Psoas muscle (tissue), 7 donors: ENCODE measurements at regions not wholly inside any gene's neighbourhood (a gene's known extent, or its start where the extent isn't known, plus 50 kb on each side); places are given as distances from the start of the nearest gene placed in this dataset.

Experiments
- ATAC-seq, 4 donors: fragments of 200-7000 bp; cut with Tn5 transposase; one replicate each; pipeline ENCODE4 v1.9.1; 2020; ENCODE audit warnings: moderate library complexity in 3 of 4, mild to moderate bottlenecking in 2 of 4
- DNase-seq, 2 donors: peaks; one replicate each; pipeline ENCODE4 v3.0.0-alpha.2; 2020
- H3K27ac ChIP-seq: fragments of 200-600 bp; one replicate; pipeline ENCODE4 v1.8.0; 2022
- H3K27me3 ChIP-seq, 3 donors: fragments of 200-600 bp in 1 of 3; one replicate each; pipeline versions ENCODE4 v1.6.1 to v1.8.0; 2013 to 2022; ENCODE audit warnings: low read length in 2 of 3, mild to moderate bottlenecking in 2 of 3, moderate library complexity in 1 of 3; ENCODE audit not compliant: insufficient read depth in 3 of 3
- H3K36me3 ChIP-seq, 2 donors: fragments of 200-600 bp in 1 of 2; one replicate each; pipeline versions ENCODE4 v1.6.1 to v1.8.0; 2013 to 2022; ENCODE audit warnings: low read depth in 1 of 2, mild to moderate bottlenecking in 1 of 2, moderate library complexity in 1 of 2; ENCODE audit not compliant: insufficient read depth in 1 of 2
- H3K4me1 ChIP-seq: fragments of 200-600 bp; one replicate; pipeline ENCODE4 v1.8.0; 2022
- H3K4me3 ChIP-seq: fragments of 200-600 bp; one replicate; pipeline ENCODE4 v1.8.0; 2022; ENCODE audit warnings: mild to moderate bottlenecking
- H3K9me3 ChIP-seq: fragments of 200-600 bp; one replicate; pipeline ENCODE4 v1.8.0; 2022
- WGBS, 3 donors: extraction: QIAGEN DNeasy Blood & Tissue Kit; methylation state at CpG; one replicate each; pipeline versions ENCODE4 v1.1.6 to v1.1.7; 2013; 5-methylcytosine and 5-hydroxymethylcytosine counted together
- intact Hi-C, 2 donors: fragments of 100-400 bp; cut with DNase I; formaldehyde crosslinking; loops; one replicate each; pipeline versions ENCODE4 v1.11.0 to v1.14.2; 2022
- TF ChIP-seq, protein P1 (sequence below): fragments of 200-600 bp; IDR thresholded peaks from one replicate; pipeline ENCODE4 v1.8.0; 2022; ENCODE audit warnings: antibody characterized with exemption
- donor health status: healthy with polysubstance abuse.
- donor health status: DM: no; HTN: no; CAD: no; lungs with moderate emphysema.
- donor health status: Bipolar disorder and iron deficiency.
- donor health status: healthy.
- donor health status: DM: yes; HTN: yes; CAD: no.
- donor health status: DM: no; HTN: no; CAD: no.
- donor health status: DM: yes; HTN: yes; CAD: no.

DNA sequence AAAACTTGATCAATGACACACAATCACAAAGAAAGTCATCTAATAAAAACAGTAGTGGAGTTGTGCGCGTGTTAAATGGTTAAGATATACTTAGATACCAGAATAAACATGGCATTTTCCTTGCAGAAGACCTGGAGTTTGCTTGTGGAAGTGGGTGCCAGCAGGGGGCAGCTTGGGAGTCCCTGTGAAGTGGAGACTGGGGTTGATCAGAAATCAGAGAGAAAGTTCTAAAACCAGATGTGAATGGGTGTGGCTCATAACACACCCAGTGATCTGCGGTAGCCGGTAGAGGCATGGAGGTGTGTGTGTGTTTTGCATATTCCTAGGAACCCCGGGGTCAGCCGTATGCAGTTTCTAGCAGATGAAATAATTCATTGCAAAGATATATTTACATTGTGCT is 300.1 kb upstream of the TRIB2 start:
- 60 to 65% (median 64%) methylated on average over 6 of the region's 6 CpGs for WGBS, 3 donors
- intact Hi-C loops, result no loop called here
- DNase-seq, result peak in 1 of 2 donors; percentile 32

DNA sequence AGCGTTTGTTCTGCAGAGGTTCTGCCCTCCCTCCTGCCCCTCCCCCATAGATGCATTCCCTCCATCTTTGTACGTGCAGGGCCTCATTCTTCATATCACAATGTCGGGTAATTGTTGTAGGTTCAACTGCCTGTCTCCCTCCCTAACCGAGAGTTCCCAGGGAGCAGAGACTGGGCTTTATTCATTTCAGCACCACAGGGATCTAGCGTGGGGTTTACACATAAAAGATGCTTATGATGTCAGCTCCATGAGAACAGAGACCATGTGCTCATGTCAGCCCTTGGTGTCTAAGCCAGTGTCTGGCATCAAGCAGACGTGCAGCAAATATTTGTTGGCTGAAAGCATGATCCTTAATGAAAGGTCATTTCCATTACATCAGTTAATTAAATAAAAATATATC is 298.9 kb upstream of the TRIB2 start:
- ATAC-seq, result no peak
- Histone ChIP-seq H3K4me3 (no peak overlapping the region), H3K4me1 (no peaks in the 10 kb centered on the region), H3K9me3 (no peaks in the 10 kb centered on the region), H3K27me3 (no peaks in the 10 kb centered on the region), H3K36me3 (no peaks in the 10 kb centered on the region), H3K27ac (no peak overlapping the region)
- no peak for DNase-seq
- TF ChIP-seq, protein P1, sequence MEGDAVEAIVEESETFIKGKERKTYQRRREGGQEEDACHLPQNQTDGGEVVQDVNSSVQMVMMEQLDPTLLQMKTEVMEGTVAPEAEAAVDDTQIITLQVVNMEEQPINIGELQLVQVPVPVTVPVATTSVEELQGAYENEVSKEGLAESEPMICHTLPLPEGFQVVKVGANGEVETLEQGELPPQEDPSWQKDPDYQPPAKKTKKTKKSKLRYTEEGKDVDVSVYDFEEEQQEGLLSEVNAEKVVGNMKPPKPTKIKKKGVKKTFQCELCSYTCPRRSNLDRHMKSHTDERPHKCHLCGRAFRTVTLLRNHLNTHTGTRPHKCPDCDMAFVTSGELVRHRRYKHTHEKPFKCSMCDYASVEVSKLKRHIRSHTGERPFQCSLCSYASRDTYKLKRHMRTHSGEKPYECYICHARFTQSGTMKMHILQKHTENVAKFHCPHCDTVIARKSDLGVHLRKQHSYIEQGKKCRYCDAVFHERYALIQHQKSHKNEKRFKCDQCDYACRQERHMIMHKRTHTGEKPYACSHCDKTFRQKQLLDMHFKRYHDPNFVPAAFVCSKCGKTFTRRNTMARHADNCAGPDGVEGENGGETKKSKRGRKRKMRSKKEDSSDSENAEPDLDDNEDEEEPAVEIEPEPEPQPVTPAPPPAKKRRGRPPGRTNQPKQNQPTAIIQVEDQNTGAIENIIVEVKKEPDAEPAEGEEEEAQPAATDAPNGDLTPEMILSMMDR, result no peak
- intact Hi-C loops, result no loop called here
- 48 to 54% (median 54%) methylated on average over 6 of the region's 6 CpGs for WGBS, 3 donors

More for the DNA sequence above, 300.1 kb upstream of the TRIB2 start:
- TF ChIP-seq, protein P1, result peak; percentile 42
- H3K36me3 ChIP-seq, result no peaks in the 10 kb centered on the region
- H3K4me3 ChIP-seq, result no peak overlapping the region
- H3K27ac ChIP-seq, result no peak overlapping the region
- H3K4me1 ChIP-seq, result no peaks in the 10 kb centered on the region
- no peaks in the 10 kb centered on the region for H3K27me3 ChIP-seq
- peaks cover 4% of the 10 kb centered on the region for H3K9me3 ChIP-seq
- no peak for ATAC-seq

DNA sequence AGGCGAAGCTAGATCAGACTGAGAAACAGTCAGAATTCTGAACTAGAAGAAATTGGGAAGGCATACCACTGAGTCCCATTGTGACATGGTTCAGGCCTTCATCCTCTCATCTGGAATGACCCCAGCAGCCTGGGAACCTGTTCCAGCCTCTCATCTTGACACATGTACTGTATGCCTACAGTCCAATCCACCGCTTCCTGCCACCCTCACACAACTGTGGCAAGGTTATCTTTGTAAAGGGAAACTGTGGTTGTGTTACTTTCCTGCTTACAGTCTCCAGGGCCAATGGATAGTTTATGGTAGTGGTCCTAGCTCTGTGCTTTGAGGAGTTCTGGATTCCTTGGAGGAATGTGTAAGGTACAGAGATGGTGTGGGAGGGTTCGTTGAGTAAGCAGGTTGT is 296.9 kb upstream of the TRIB2 start:
- Histone ChIP-seq H3K4me1 (no peaks in the 10 kb centered on the region), H3K9me3 (no peaks in the 10 kb centered on the region), H3K4me3 (no peak overlapping the region), H3K27ac (no peak overlapping the region), H3K27me3 (no peaks in the 10 kb centered on the region), H3K36me3 (no peaks in the 10 kb centered on the region)
- DNase-seq (no peak), ATAC-seq (no peak)
- TF ChIP-seq, protein P1, result no peak
- intact Hi-C loops, result no loop called here
- 90 to 95% (median 95%) methylated on average over 3 of the region's 3 CpGs for WGBS, 3 donors

DNA sequence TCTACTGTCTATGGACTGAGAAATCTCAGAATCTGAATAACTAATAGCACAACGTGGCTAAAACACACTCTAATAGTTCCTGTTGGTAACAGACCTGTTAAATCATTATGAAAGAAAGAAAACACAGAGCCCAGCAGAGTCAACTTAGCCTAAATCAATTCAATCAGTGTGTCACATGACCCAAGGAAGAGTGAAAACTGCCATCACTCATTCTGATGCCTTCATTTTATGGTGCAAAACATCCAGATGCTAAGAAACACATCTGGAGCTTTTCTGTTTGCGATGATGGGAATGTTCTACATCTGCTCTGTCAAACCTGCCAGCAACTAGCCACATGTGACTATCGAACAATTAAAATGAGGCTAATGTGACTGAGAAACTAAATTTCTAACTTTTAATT is 295.7 kb upstream of the TRIB2 start:
- ATAC-seq (no peak), DNase-seq (no peak)
- TF ChIP-seq, protein P1, result no peak
- intact Hi-C loops, result no loop called here
- WGBS, 3 donors, result 58 to 63% (median 59%) methylated on average over 3 of the region's 3 CpGs
- no peak overlapping the region for H3K4me3 ChIP-seq
- no peaks in the 10 kb centered on the region for H3K36me3 ChIP-seq
- no peaks in the 10 kb centered on the region for H3K4me1 ChIP-seq
- H3K27me3 ChIP-seq, result no peaks in the 10 kb centered on the region
- no peak overlapping the region for H3K27ac ChIP-seq
- no peaks in the 10 kb centered on the region for H3K9me3 ChIP-seq

DNA sequence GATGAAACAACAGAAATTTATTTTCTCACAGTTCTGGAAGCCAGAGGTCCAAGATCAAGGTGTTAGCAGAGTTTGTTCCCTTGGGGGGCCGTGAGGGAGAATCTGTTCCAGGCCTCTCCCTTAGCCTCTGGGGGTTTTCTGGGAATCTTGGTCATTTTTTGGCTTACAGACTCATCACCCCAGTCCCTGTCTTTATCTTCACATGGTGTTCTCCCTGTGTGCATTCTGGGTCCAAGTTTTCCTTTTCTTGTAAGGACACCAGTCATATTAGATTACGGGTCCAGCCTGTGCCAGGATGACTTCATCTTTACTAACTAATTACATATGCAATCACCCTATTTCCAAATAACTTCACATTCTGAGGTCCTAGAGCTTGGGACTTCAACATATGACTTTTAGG is 292.5 kb upstream of the TRIB2 start:
- Histone ChIP-seq H3K27ac (no peak overlapping the region), H3K4me3 (no peak overlapping the region), H3K4me1 (no peaks in the 10 kb centered on the region), H3K9me3 (no peaks in the 10 kb centered on the region), H3K27me3 (no peaks in the 10 kb centered on the region), H3K36me3 (no peaks in the 10 kb centered on the region)
- 70 to 84% (median 83%) methylated on average over 2 of the region's 2 CpGs for WGBS, 3 donors
- DNase-seq (no peak), ATAC-seq (no peak)
- intact Hi-C loops, result no loop called here
- TF ChIP-seq, protein P1, result no peak
